Fibroblast of the aortic adventitia (primary cell): ENCODE measurements at regions not wholly inside any gene's neighbourhood (a gene's known extent, or its start where the extent isn't known, plus 50 kb on each side); places are given as distances from the start of the nearest gene placed in this dataset.
"Not testable (repeated sequence)": the region's sequence is repeated elsewhere in the genome, so short reads cannot be mapped to it uniquely, and the experiment has no call there.

Experiments
- DNase-seq: peaks from one replicate; pipeline ENCODE4 v3.0.0-alpha.2; 2010; ENCODE audit warnings: low read depth
- H3K4me3 ChIP-seq: 2 replicates; pipeline ENCODE4 v1.5.1; 2011; ENCODE audit warnings: low read depth, mild to moderate bottlenecking, control low read depth, low read length, moderate library complexity
- TF ChIP-seq, protein P1 (sequence below): IDR thresholded peaks from 2 replicates; pipeline ENCODE4 v1.5.1; 2011; ENCODE audit warnings: mild to moderate bottlenecking, low read length, control low read depth, inconsistent platforms; ENCODE audit not compliant: insufficient read depth

DNA sequence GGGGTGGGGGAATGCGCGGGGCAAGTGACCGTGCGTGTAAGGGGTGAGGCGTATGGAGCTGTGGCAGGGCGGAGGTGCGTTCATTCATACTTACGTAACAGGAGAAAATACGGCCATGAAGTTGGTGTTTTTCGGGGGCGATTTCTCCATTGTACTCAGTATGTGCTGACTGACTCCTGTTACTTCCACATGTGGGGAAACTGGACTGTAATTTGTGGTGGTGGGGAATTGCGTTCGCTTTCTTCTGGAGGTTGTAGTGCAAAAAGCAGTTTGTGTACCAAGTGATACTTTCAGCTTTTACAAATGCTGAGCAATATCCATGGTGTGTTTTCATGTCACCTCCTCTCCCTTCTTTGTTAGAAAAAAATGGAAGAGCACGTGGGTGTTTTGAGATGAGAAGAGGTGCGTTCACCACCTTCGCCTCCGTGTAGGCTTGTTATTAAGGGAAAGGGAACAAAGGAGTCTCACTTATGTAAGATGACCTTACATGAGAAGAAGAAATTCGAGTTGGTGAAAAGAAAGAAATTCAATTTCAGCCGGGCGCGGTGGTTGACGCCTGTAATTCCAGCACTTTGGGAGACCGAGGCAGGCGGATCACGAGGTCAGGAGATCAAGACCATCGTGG is 181.1 kb upstream of the NOTCH2NLA start:
- H3K4me3 ChIP-seq: peak overlapping the region; percentile 53
- peak; percentile 82 for DNase-seq

GRCh38 chr1:146409116-146409801 is 180.4 kb upstream of the NOTCH2NLA start:
- H3K4me3 ChIP-seq: not testable (repeated sequence)
- peak; percentile 35 for DNase-seq

- peak; percentile 7 for DNase-seq
- not testable (repeated sequence) for H3K4me3 ChIP-seq
- TF ChIP-seq, protein P1, sequence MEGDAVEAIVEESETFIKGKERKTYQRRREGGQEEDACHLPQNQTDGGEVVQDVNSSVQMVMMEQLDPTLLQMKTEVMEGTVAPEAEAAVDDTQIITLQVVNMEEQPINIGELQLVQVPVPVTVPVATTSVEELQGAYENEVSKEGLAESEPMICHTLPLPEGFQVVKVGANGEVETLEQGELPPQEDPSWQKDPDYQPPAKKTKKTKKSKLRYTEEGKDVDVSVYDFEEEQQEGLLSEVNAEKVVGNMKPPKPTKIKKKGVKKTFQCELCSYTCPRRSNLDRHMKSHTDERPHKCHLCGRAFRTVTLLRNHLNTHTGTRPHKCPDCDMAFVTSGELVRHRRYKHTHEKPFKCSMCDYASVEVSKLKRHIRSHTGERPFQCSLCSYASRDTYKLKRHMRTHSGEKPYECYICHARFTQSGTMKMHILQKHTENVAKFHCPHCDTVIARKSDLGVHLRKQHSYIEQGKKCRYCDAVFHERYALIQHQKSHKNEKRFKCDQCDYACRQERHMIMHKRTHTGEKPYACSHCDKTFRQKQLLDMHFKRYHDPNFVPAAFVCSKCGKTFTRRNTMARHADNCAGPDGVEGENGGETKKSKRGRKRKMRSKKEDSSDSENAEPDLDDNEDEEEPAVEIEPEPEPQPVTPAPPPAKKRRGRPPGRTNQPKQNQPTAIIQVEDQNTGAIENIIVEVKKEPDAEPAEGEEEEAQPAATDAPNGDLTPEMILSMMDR: peak; percentile 38
These were observed 172.5 kb upstream of the NOTCH2NLA start for GRCh38 chr1:146401281-146401825.

GRCh38 chr1:146400173-146401121 is 171.6 kb upstream of the NOTCH2NLA start:
- not testable (repeated sequence) for H3K4me3 ChIP-seq, DNase-seq

DNA sequence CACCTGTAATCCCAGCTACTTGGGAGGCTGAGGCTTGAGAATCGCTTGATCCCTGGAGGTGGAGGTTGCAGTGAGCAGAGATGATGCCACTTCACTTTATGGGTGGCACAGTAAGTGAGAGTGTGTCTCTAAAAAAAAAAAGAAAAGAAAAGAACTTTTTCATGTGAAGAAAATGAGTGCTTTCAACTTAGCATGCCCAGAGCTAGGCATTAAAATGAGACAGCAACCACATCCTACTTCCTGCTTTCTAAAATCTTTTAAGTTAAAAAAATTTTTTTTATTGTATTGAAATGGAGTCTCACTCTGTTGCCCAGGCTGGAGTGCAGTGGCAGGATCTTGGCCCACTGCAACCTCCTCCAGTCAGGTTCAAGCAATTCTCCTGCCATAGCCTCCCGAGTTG is 170.4 kb upstream of the NOTCH2NLA start:
- not testable (repeated sequence) for DNase-seq, H3K4me3 ChIP-seq

DNA sequence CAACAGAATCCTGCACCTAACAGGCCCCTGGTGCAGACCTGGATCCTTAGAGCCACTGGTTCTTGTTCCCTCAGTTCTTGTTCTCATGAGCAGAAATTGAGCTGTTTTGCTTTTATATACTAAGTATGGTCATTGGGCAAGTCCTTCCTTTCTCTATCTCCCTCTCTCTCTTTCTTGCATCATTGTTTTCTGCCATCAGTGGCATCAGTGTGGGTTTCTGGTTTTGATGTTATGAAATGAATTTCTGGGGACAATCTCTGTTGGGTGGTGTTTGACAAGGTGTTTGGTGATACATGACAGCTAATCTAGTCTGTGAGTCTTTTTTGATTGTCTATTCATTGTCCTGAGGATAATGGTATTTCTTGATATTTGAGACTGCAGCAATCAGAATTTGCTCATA is 168.0 kb upstream of the NOTCH2NLA start:
- not testable (repeated sequence) for H3K4me3 ChIP-seq, DNase-seq

DNA sequence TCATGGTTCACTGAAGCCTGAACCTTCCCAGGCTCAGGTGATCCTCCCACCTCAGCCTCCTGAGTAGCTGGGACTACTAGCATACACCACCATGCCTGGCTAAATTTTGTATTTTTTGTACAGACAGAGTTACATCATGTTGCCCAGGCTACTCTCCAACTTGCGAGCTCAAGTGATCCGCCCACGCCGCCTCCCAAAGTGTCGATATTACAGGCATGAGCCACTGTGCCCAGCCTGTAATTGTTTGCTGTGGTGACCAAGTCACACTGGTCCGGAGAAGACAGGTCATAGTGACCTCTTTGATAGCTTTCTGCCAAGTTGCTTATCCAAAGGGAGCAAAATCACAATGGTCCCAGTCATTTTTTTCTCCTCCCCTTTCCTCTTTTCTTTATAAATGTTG is 167.4 kb upstream of the NOTCH2NLA start:
- DNase-seq, H3K4me3 ChIP-seq: not testable (repeated sequence)

DNA sequence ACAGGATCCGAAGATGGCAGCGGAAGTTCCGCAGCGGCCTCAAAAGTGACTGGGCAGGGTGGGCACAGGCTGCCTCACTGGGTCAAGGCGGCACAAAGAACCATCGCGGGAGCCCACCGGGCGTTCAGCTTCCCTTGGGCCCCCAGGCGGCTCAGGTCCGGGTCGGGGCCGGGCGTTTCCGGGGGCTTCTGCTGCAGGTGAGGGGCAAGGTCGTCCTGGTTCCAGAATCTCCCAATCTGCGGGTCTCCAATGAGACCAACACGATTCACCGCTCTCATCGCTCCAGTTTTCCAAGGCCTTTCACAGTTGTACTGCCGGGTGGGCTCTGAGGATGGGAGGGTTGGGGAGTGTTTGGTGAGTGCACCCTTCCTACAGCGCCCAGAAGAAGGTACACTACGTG is 165.0 kb upstream of the NOTCH2NLA start:
- not testable (repeated sequence) for H3K4me3 ChIP-seq, DNase-seq

DNA sequence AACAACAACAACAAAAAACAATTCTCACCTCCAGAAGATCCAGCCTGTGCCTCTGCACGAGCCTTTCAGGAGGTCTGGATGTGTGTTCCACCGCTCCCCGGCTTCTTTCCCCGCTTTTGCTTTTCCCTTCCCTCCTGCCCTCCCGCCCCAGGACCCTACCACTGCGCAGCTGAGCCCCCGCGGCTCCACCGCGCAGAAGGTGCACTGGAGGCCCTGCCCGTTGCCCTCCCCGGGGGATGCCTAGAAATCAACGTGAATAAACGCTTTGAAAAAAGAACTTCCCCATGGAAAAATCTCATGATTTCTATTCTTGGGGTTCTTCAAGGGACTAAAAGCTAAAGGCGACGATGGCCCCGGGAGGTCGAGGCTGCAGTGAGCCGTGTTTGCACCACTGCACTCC is 164.3 kb upstream of the NOTCH2NLA start:
- not testable (repeated sequence) for H3K4me3 ChIP-seq, DNase-seq

- not testable (repeated sequence) for H3K4me3 ChIP-seq, DNase-seq
These were observed 160.4 kb upstream of the NOTCH2NLA start for GRCh38 chr1:146389178-146389577.

DNA sequence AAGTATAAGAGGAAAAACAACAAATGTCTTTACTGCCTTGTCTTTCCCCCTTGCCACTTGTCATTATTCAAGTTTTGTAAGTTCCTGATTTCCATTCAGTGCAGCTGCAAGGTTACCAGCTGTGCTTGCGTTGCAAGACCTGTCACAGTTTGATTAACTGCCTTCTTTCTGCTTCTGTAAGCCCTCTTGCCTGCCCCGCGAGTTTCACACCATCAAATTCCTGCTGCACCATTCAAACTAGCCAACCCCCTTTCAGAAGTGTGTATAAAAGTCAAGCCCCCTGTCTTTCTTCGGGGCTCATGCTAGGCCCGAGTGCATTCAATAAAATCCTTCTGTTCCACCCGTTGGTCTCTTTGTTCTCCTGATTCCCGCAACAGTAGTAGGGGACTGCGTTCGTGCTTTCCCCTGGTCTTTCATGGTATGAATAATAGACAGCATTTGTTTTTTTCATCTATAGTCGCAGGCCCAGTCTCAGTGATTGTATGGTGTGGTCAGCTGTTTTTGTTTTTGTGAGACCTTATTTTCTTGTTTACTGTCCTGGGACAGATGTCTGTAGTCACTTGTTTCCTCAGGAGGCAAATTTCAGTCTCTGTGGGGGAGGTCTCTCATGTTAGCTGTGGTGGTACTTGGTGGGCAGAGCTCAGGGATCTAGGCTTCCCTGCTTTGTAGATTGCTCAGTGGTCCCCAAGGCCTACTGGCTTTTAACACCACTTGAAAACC is 159.1 kb upstream of the NOTCH2NLA start:
- peak; percentile 13 for DNase-seq
- not testable (repeated sequence) for H3K4me3 ChIP-seq

DNA sequence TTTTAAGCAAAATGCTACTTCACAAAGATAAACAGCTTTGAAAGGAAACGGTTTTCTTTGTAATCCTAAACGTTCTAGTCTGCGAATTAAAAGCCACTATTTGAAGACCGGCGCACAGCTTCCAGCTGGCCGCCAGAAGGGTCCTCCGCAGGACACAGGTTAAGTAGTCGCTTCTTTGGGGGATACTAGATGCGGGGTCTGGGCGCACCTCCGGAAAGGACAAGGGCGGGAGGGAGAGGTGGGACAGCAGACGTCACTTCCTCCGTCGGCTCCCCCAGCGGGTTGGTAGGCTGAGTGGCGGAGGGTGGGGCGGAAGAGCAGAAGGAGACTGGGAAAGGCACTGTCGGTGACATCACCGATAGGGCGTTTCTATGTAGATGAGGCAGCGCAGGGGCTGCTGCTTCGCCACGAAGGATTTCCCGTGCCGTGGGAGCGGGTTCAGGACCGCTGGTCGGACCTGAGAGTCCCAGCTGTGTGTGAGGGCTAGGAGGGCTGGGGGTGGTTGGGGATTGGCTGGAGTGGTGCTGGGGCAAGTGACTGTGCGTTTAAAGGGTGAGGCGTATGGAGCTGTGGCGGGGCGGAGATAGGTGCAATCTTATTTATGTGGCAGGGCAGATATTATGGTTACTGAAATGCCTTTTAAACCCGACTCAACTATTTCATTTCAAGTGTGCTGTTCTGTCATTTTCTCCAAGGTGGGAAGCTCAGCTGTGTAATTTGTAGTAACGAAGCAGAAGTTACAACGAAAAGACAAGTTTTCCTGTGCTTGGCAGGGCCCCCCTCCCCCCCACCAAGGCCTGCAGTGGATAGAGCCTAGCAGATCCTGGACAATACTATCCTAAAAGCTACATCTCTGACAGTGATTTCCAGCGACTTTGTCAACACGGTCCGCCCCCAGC is 158.3 kb upstream of the NOTCH2NLA start:
- H3K4me3 ChIP-seq: peak overlapping the region; percentile 64
- peak; percentile 93 for DNase-seq

GRCh38 chr1:146381196-146381595 is 152.4 kb upstream of the NOTCH2NLA start:
- DNase-seq, H3K4me3 ChIP-seq: not testable (repeated sequence)

DNA sequence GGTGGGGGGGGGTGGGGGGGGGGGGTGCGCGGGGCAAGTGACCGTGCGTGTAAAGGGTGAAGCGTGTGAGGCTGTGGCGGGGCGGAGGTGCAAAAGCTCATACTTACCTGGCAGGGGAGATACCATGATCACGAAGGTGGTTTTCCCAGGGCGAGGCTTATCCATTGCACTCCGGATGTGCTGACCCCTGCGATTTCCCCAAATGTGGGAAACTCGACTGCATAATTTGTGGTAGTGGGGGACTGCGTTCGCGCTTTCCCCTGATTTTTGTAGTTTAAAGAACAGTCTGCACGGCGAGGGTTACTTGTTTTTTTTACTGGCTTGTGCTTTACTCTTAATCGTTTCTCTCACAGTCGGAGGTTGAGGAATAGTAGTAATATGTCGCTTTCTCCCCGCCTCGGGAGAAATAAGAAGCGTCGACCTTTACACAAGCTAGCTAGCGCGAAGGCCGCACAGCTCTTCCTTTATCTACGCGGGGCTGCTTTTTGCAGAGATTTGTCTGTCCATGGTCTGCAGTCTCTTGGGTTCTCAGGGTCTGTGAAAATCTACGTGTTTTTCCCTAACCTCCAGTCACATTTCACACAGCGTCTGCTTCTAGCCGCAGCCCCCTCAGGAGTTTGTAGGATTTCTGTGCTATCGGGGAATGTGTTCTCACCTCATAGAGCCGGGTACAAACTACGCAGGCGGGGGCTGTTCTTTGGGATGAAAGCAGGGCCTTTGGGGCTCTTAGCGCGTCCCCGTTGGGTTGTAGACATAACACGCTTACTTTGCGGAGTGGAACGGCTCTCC is 148.1 kb upstream of the NOTCH2NLA start:
- peak overlapping the region; percentile 31 for H3K4me3 ChIP-seq
- DNase-seq: peak; percentile 99

GRCh38 chr1:146376309-146376707 is 147.5 kb upstream of the NOTCH2NLA start:
- H3K4me3 ChIP-seq: peak overlapping the region; percentile 44
- peak; percentile 83 for DNase-seq
